ENCODE measurements at regions not wholly inside any gene's neighbourhood (a gene's known extent, or its start where the extent isn't known, plus 50 kb on each side); places are given as distances from the start of the nearest gene placed in this dataset.

- ATAC-seq (no peak), DNase-seq (peak in 1 of 3 donors; percentile 15)
- Histone ChIP-seq H3K27me3 (no peaks in the 10 kb centered on the region), H3K36me3 (no peaks in the 10 kb centered on the region), H3K4me3 (no peak overlapping the region), H3K4me1 (no peaks in the 10 kb centered on the region), H3K27ac (no peak overlapping the region), H3K9me3 (no peaks in the 10 kb centered on the region)
- TF ChIP-seq POLR2A (IDR thresholded peaks at IDR 0.05) = no peak
- no peak for TF ChIP-seq CTCF (IDR thresholded peaks at IDR 0.05)
- intact Hi-C loops (cut with DNase I) = no loop called here
- 78% methylated on average over 7 of the region's 7 CpGs for WGBS (ENCODE audit: insufficient coverage, low coverage, low lambda C conversion rate, missing lambda C conversion rate)
Observed at GRCh38 chr17:74148901-74149596, 54.4 kb upstream of the RPL38 start.

DNA sequence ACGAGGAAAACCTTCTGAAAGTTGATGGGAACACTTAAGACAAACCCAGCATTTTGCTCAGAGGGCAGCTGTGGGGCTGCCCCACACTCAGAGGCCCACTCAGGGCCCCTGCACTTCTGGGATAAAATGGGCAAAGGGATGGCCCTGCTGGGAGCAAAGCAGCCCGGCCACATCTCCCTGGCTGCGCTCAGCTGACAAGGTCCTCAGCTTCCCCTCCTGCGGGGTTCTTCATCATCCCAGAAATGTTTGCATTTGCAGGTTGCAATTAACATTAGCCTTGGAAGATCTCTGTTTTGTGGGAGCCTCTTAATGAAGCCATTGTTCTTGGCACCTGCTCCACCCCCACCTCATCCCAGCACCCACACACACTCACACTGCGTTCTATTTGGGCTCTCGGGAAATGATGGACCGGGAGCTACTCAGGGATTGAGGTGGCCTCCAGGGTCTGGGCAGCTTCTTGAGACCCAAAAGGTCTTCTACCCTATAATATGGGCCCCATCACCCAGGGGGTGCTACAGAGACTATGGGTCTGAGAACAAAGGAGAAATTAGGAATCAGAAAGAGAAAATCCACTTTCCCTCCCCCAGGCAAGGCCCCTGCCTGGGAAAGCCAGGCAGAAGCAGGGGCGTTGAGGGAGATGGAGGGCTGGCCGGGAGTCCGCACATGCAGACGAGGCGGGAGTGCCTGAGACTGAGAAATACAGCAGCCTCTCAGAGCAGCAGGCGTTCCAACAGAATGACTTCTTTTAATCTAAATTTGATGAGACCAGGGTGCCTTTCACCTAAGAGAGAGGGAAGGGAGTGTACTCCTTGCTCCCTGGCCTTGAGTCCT, 53.7 kb upstream of the RPL38 start:
- H3K36me3 ChIP-seq = no peaks in the 10 kb centered on the region
- ATAC-seq (no peak), DNase-seq (peak in 1 of 3 donors; percentile 24)
- intact Hi-C loops (cut with DNase I) = no loop called here
- WGBS (ENCODE audit: insufficient coverage, low coverage, low lambda C conversion rate, missing lambda C conversion rate) = 51% methylated on average over 8 of the region's 13 CpGs
- no peaks in the 10 kb centered on the region for H3K4me1 ChIP-seq
- H3K27me3 ChIP-seq = no peaks in the 10 kb centered on the region
- TF ChIP-seq CTCF (IDR thresholded peaks at IDR 0.05) (no peak), POLR2A (IDR thresholded peaks at IDR 0.05) (no peak)
- H3K9me3 ChIP-seq = no peaks in the 10 kb centered on the region
- no peak overlapping the region for H3K27ac ChIP-seq
- H3K4me3 ChIP-seq = no peak overlapping the region

DNA sequence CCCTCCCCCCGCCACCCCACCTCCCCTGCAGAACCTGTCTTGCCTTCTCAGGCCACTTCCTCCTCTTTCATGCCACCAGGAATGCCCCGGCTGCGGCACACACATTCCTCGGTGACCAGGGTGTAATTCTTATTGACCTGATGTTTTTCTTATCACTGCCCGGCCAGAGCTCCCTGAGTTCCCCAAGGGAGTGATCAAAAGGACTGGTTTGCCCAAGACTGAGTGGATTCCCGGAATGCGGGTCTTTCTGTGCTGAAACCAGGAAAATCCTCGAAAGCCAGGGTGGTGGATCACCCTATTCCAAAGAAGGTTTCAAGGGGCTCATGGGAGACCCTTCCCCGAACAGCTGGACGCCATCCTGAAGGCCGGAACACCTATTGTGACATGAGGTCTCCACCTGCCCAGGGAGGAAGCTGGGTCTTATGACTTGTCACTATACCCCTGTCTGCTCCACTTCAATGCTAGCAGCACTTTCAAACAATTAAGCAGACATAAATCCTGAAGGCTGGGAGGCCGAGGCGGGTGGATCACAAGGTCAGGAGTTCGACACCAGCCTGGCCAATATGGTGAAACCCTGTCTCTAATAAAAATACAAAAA, 53.0 kb upstream of the RPL38 start:
- no peak overlapping the region for H3K4me3 ChIP-seq
- ATAC-seq (no peak), DNase-seq (peak in 1 of 3 donors; percentile 20)
- WGBS (ENCODE audit: insufficient coverage, low coverage, low lambda C conversion rate, missing lambda C conversion rate) = 38% methylated on average over 14 of the region's 14 CpGs
- intact Hi-C loops (cut with DNase I) = no loop called here
- H3K27ac ChIP-seq = no peak overlapping the region
- H3K36me3 ChIP-seq = no peaks in the 10 kb centered on the region
- no peaks in the 10 kb centered on the region for H3K4me1 ChIP-seq
- H3K9me3 ChIP-seq = no peaks in the 10 kb centered on the region
- TF ChIP-seq CTCF (IDR thresholded peaks at IDR 0.05) = no peak
- TF ChIP-seq POLR2A (IDR thresholded peaks at IDR 0.05) = no peak
- H3K27me3 ChIP-seq = no peaks in the 10 kb centered on the region

DNA sequence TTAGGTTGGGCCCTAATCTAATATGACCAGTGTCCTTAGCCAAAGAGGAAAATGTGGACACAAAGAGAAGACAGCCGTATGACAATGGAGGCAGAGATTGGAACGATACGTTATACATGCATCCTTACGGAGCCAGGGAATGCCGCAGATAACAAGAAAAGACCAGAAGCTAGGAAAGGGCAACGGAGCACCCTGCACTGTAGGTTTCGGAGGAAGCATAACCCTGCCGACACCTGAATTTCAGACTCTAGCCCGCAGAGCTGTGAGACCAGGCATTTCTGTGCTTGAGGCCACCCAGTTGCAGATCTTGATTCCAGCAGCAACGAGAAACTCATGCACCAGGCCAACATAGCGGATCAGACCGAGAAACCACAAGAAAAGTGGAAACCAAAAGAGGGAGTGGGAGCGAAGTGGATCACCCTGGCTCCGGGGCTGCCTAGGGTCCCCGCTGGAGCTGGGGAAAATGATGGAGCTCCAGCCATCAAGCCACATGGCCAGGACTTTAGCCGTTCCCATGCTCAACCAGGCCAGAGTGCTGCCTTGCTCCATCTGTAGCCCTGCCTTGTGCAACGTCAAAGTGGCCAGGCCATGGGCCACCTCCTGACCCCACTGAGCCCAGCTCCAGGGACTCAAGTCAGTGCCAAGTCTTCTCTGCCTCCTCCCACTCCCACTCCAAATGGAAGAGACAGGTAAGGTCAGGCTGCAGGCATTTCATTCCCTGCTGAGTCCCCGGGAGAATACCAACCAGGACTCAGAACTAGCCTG, 51.7 kb upstream of the RPL38 start:
- Histone ChIP-seq H3K36me3 (no peaks in the 10 kb centered on the region), H3K9me3 (no peaks in the 10 kb centered on the region), H3K4me1 (no peaks in the 10 kb centered on the region), H3K4me3 (no peak overlapping the region), H3K27ac (no peak overlapping the region), H3K27me3 (no peaks in the 10 kb centered on the region)
- TF ChIP-seq POLR2A (IDR thresholded peaks at IDR 0.05) (no peak), CTCF (IDR thresholded peaks at IDR 0.05) (no peak)
- no peak for ATAC-seq
- intact Hi-C loops (cut with DNase I) = no loop called here
- DNase-seq = peak in 1 of 3 donors; percentile 27
- 80% methylated on average over 7 of the region's 18 CpGs for WGBS (ENCODE audit: insufficient coverage, low coverage, low lambda C conversion rate, missing lambda C conversion rate)

All from right lobe of liver (tissue), 6 donors.